SK-N-SH (cell line): ENCODE measurements at regions not wholly inside any gene's neighbourhood (a gene's known extent, or its start where the extent isn't known, plus 50 kb on each side); places are given as distances from the start of the nearest gene placed in this dataset.

Experiments used
- CTCF ChIA-PET: fragments of 300-600, 350-600 bp; formaldehyde crosslinking; extraction: SDS; loops from one replicate; lab custom pipeline; 2021; lab: Yijun Ruan, JAX
- POLR2A ChIA-PET: fragments of 350-600 bp; sonication (Branson Sonifier 250); formaldehyde crosslinking; extraction: SDS; loops from one replicate; lab custom pipeline; 2020; ENCODE audit warnings: antibody characterized with exemption, inconsistent platforms; lab: Yijun Ruan, JAX
- DNase-seq: peaks from one replicate; pipeline ENCODE4 v3.0.0; 2012
- H2AFZ ChIP-seq: fragments of 200-600 bp; sonication (generic); 2 replicates; pipeline ENCODE4 v1.8.1; 2016; ENCODE audit warnings: antibody characterized with exemption, mild to moderate bottlenecking, low read depth
- H3F3A ChIP-seq: fragments of 200-600 bp; sonication (generic); replicated peaks from 2 replicates; pipeline ENCODE3; 2016; ENCODE audit warnings: antibody characterized with exemption, mild to moderate bottlenecking; ENCODE audit not compliant: insufficient read depth
- H3K27ac ChIP-seq, 2 experiments: fragments of 200-500 bp in 1 of 2; fragments of 200-600 bp in 1 of 2; sonication (Bioruptor generic) in 1 of 2; sonication (generic), shearing (Covaris generic) in 1 of 2; 2 replicates each; pipeline versions ENCODE4 v1.5.1 to v1.6.1; 2014 to 2016; ENCODE audit warnings: low read depth in 2 of 2, inconsistent platforms in 1 of 2, low read length in 1 of 2, mild to moderate bottlenecking in 1 of 2, mixed read lengths in 1 of 2
- H3K27me3 ChIP-seq: fragments of 200-600 bp; sonication (generic), shearing (Covaris generic); 2 replicates; pipeline ENCODE4 v1.6.1; 2016; ENCODE audit warnings: mixed run types; ENCODE audit not compliant: insufficient read depth
- H3K36me3 ChIP-seq, 2 experiments: fragments of 200-500 bp in 1 of 2; fragments of 200-600 bp in 1 of 2; sonication (Bioruptor generic) in 1 of 2; sonication (generic) in 1 of 2; replicated peaks in 1 of 2; 2 replicates each; pipeline versions ENCODE3 to v1.5.1; 2014 to 2016; ENCODE audit warnings: low read length in 1 of 2, mild to moderate bottlenecking in 1 of 2; ENCODE audit not compliant: insufficient read depth in 2 of 2, control insufficient read depth in 1 of 2
- H3K4me1 ChIP-seq, 2 experiments: fragments of 200-500 bp in 1 of 2; fragments of 200-600 bp in 1 of 2; sonication (Bioruptor generic) in 1 of 2; sonication (generic), shearing (Covaris generic) in 1 of 2; 2 replicates each; pipeline versions ENCODE4 v1.5.1 to v1.6.1; 2014 to 2016; ENCODE audit warnings: low read depth in 1 of 2, low read length in 1 of 2, mixed run types in 1 of 2; ENCODE audit not compliant: insufficient read depth in 2 of 2, control insufficient read depth in 1 of 2
- H3K4me2 ChIP-seq: fragments of 200-600 bp; sonication (generic), shearing (Covaris generic); 2 replicates; pipeline ENCODE4 v1.6.1; 2017; ENCODE audit warnings: mixed run types
- H3K4me3 ChIP-seq, 2 experiments: fragments of 200-500 bp in 1 of 2; fragments of 200-600 bp in 1 of 2; sonication (Bioruptor generic) in 1 of 2; sonication (generic), shearing (Covaris generic) in 1 of 2; 2 replicates each; pipeline versions ENCODE4 v1.5.1 to v1.8.1; 2014 to 2016; ENCODE audit warnings: low read depth in 2 of 2, inconsistent platforms in 1 of 2, low read length in 1 of 2, mild to moderate bottlenecking in 1 of 2, mixed read lengths in 1 of 2, moderate library complexity in 1 of 2
- H3K79me2 ChIP-seq: fragments of 200-600 bp; sonication (generic); 2 replicates; pipeline ENCODE4 v1.8.1; 2017; ENCODE audit warnings: mild to moderate bottlenecking; ENCODE audit not compliant: insufficient read depth
- H3K9ac ChIP-seq: fragments of 200-600 bp; sonication (generic); 2 replicates; pipeline ENCODE4 v1.6.1; 2017; ENCODE audit warnings: mixed run types
- H3K9me2 ChIP-seq: fragments of 200-600 bp; sonication (generic); 2 replicates; pipeline ENCODE4 v1.6.1; 2017; ENCODE audit warnings: mixed run types
- H3K9me3 ChIP-seq: fragments of 200-600 bp; sonication (generic); 2 replicates; pipeline ENCODE4 v1.6.1; 2017; ENCODE audit warnings: mixed run types, mild to moderate bottlenecking, moderate library complexity
- H4K20me1 ChIP-seq: fragments of 200-600 bp; sonication (generic); 2 replicates; pipeline ENCODE4 v1.6.1; 2017; ENCODE audit warnings: mild to moderate bottlenecking, mixed run types; ENCODE audit not compliant: insufficient read depth
- CHD2 ChIP-seq: fragments of 150-350 bp; IDR thresholded peaks from 2 replicates; pipeline ENCODE4 v1.6.1; 2018; ENCODE audit warnings: low read length; ENCODE audit not compliant: partially characterized antibody
- ELF1 ChIP-seq: IDR thresholded peaks from 2 replicates; pipeline ENCODE4 v1.4.0; 2012
- EP300 ChIP-seq, 2 experiments: IDR thresholded peaks; 2 replicates each; pipeline versions ENCODE4 v1.4.0 to v1.6.1; 2012; ENCODE audit warnings: borderline replicate concordance in 1 of 2, low read depth in 1 of 2, low read length in 1 of 2
- FOXJ3 ChIP-seq: sonication (generic); formaldehyde crosslinking; IDR thresholded peaks from 2 replicates; pipeline ENCODE4 v1.5.1; 2020; ENCODE audit warnings: mild to moderate bottlenecking, missing genetic modification reagents
- FOXM1 ChIP-seq: IDR thresholded peaks from 2 replicates; pipeline ENCODE4 v1.4.0; 2012; ENCODE audit warnings: low read depth, mild to moderate bottlenecking
- GABPA ChIP-seq: IDR thresholded peaks from 2 replicates; pipeline ENCODE4 v1.4.0; 2012; ENCODE audit warnings: low read depth, mild to moderate bottlenecking
- IRF3 ChIP-seq: fragments of 150-350 bp; IDR thresholded peaks from 2 replicates; pipeline ENCODE4 v1.6.1; 2016; ENCODE audit warnings: mild to moderate bottlenecking, low read depth, low read length
- JUND ChIP-seq: IDR thresholded peaks from 2 replicates; pipeline ENCODE4 v1.4.0; 2012
- MEF2A ChIP-seq: IDR thresholded peaks from 2 replicates; pipeline ENCODE4 v1.4.0; 2012; ENCODE audit warnings: low read depth, borderline replicate concordance
- NFIC ChIP-seq: IDR thresholded peaks from 2 replicates; pipeline ENCODE4 v1.4.0; 2012; ENCODE audit warnings: borderline replicate concordance
- NRF1 ChIP-seq: IDR thresholded peaks from 2 replicates; pipeline ENCODE4 v1.6.1; 2012; ENCODE audit warnings: low read depth, mild to moderate bottlenecking, low read length
- POLR2AphosphoS5 ChIP-seq: IDR thresholded peaks from 2 replicates; pipeline ENCODE4 v1.6.1; 2012; ENCODE audit warnings: low read depth, low read length
- RAD21 ChIP-seq: IDR thresholded peaks from 2 replicates; pipeline ENCODE4 v1.6.1; 2012; ENCODE audit warnings: mild to moderate bottlenecking, low read length
- RCOR1 ChIP-seq: fragments of 150-350 bp; IDR thresholded peaks from 2 replicates; pipeline ENCODE4 v1.6.1; 2017; ENCODE audit warnings: antibody characterized with exemption, low read length
- REST ChIP-seq: IDR thresholded peaks from 2 replicates; pipeline ENCODE4 v1.6.1; 2012; ENCODE audit warnings: mild to moderate bottlenecking, low read depth, low read length, moderate library complexity
- SIN3A ChIP-seq: IDR thresholded peaks from 2 replicates; pipeline ENCODE4 v1.6.1; 2012; ENCODE audit warnings: low read depth, mild to moderate bottlenecking, low read length, moderate library complexity, borderline replicate concordance
- TCF12 ChIP-seq: IDR thresholded peaks from 2 replicates; pipeline ENCODE4 v1.4.0; 2012
- TEAD4 ChIP-seq: IDR thresholded peaks from 2 replicates; pipeline ENCODE4 v1.4.0; 2012; ENCODE audit warnings: mild to moderate bottlenecking, borderline replicate concordance; ENCODE audit not compliant: insufficient read depth
- USF2 ChIP-seq: fragments of 150-350 bp; IDR thresholded peaks from 2 replicates; pipeline ENCODE4 v1.6.1; 2017; ENCODE audit warnings: antibody characterized with exemption, low read length, low read depth, borderline replicate concordance
- YY1 ChIP-seq: IDR thresholded peaks from 2 replicates; pipeline ENCODE4 v1.4.0; 2012; ENCODE audit warnings: low read depth, mild to moderate bottlenecking
- WGBS: methylation state at CpG from one replicate; pipeline ENCODE4 v1.1.6; 2017; ENCODE audit warnings: low lambda C conversion rate; 5-methylcytosine and 5-hydroxymethylcytosine counted together

GRCh38 chr9:2531481-2531880, 90.1 kb upstream of the VLDLR start:
- Histone ChIP-seq H4K20me1 (no peaks in the 10 kb centered on the region), H3K4me3 (no peak overlapping the region), H3F3A (no peaks in the 10 kb centered on the region), H3K36me3 (no peaks in the 10 kb centered on the region), H3K27ac (no peak overlapping the region), H3K9me2 (no peaks in the 10 kb centered on the region), H3K9ac (no peak overlapping the region), H3K4me1 (no peaks in the 10 kb centered on the region), H3K27me3 (no peaks in the 10 kb centered on the region), H3K9me3 (no peaks in the 10 kb centered on the region), H2AFZ (no peak overlapping the region), H3K4me2 (no peak overlapping the region), H3K79me2 (no peaks in the 10 kb centered on the region)
- TF ChIP-seq EP300 (IDR thresholded peaks at IDR 0.05; ENCODE audit: borderline replicate concordance in 1 of 2, low read depth in 1 of 2, low read length in 1 of 2) (no peak), FOXJ3 (CRISPR knock-in tag) (no peak), MEF2A (no peak), IRF3 (no peak), NRF1 (no peak), FOXM1 (no peak), POLR2AphosphoS5 (no peak), CHD2 (no peak), SIN3A (no peak), YY1 (no peak), NFIC (no peak), RAD21 (no peak), REST (no peak), ELF1 (no peak), GABPA (no peak), JUND (no peak), USF2 (no peak), TCF12 (no peak), TEAD4 (no peak), RCOR1 (no peak)
- whole genome bisulfite sequencing = 61% methylated on average over 4 of the region's 4 CpGs
- no peak for DNase-seq
- ChIA-PET POLR2A (no interaction called here), CTCF (no interaction called here)
